ENCODE measurements at regions not wholly inside any gene's neighbourhood (a gene's known extent, or its start where the extent isn't known, plus 50 kb on each side); places are given as distances from the start of the nearest gene placed in this dataset.

DNA sequence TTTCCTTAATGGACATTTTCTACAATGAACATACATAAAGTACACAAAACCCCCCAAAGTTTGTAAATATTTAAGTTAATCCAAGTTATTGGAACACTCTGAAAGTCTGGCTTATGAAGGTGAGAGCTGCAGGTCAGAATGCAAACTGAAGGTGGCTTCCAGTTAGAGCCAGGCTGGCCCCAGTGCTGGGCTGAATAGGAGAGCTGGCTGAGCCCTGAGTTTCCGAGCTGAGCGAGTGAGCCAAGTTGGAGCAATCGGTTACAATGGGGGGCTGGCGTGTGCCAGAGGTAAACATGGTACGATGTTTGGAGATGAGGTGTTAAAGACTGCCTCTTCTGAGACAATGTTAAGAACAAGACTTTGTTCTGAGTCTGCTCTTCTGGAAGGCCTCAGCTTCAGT is 230.8 kb upstream of the MCTP2 start:
- Histone ChIP-seq H3K4me2 (ENCODE audit: low read length) (no peak overlapping the region), H4K91ac (ENCODE audit: low read depth, low read length) (no peak overlapping the region), H2BK12ac (ENCODE audit: low read length) (no peak overlapping the region), H2BK120ac (ENCODE audit: insufficient read depth, low read length, poor library complexity) (no peak overlapping the region), H3K4ac (ENCODE audit: low read depth, low read length) (no peak overlapping the region), H3K27ac (ENCODE audit: low read depth, low read length) (no peak overlapping the region), H3K36me3 (ENCODE audit: control insufficient read depth in 1 of 2, insufficient read depth in 2 of 2, low read length in 2 of 2) (no peaks in the 10 kb centered on the region), H2AK5ac (ENCODE audit: low read length) (no peak overlapping the region), H3K4me1 (ENCODE audit: control insufficient read depth in 1 of 2, insufficient read depth in 2 of 2, low read length in 2 of 2) (no peaks in the 10 kb centered on the region), H3K9me3 (ENCODE audit: insufficient read depth, low read depth, low read length) (no peaks in the 10 kb centered on the region), H2BK5ac (ENCODE audit: low read depth, low read length, poor library complexity) (no peak overlapping the region), H3K4me3 (ENCODE audit: low read depth, low read length) (no peak overlapping the region), H3K14ac (ENCODE audit: low read length) (no peak overlapping the region), H3K79me2 (ENCODE audit: control insufficient read depth, insufficient read depth, low read length, poor library complexity) (no peaks in the 10 kb centered on the region), H2AFZ (ENCODE audit: insufficient read depth, low read length, poor library complexity) (no peak overlapping the region), H3K27me3 (ENCODE audit: insufficient read depth, low read length) (no peaks in the 10 kb centered on the region), H3K9ac (ENCODE audit: low read length) (no peak overlapping the region), H3K23ac (ENCODE audit: low read length) (no peak overlapping the region), H3K79me1 (ENCODE audit: low read length) (no peaks in the 10 kb centered on the region), H4K8ac (ENCODE audit: low read depth, low read length) (no peak overlapping the region), H3K18ac (ENCODE audit: low read length) (no peak overlapping the region), H4K12ac (ENCODE audit: low read depth, low read length) (no peak overlapping the region)
- WGBS (ENCODE audit: extremely low coverage, insufficient coverage, insufficient read length), result no CpG with 5 or more reads among the region's 5 CpGs
- no peak for DNase-seq

DNA sequence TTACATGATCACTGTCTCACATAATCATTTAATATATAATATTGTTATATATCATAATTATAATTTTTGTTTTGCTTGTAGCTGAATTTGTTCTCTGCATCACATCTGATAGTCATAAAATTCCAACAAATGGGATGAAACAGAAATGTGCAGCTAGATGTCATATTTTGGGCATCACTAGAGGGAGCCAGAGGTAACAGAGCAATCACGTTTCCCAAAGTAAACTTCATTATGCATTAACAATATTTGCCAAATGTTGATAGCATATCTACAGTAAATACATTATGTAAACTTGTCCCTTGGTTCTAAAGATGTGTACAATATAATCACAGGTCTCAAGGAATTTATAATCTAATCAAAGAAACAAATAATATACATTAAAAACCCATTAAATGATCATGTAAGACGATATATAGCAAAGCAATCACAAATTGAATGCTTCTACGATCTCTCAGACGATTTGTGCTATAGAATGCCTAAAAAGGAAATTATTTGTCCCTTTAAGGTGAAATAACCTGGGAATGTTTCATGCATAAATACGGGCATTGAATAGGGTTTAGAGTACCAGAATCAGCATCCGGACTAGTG is 234.2 kb upstream of the MCTP2 start:
- Histone ChIP-seq H3K79me2 (ENCODE audit: control insufficient read depth, insufficient read depth, low read length, poor library complexity) (no peaks in the 10 kb centered on the region), H3K4me3 (ENCODE audit: low read depth, low read length) (no peak overlapping the region), H2AK5ac (ENCODE audit: low read length) (no peak overlapping the region), H2AFZ (ENCODE audit: insufficient read depth, low read length, poor library complexity) (no peak overlapping the region), H4K12ac (ENCODE audit: low read depth, low read length) (no peak overlapping the region), H3K79me1 (ENCODE audit: low read length) (no peaks in the 10 kb centered on the region), H3K23ac (ENCODE audit: low read length) (no peak overlapping the region), H4K91ac (ENCODE audit: low read depth, low read length) (no peak overlapping the region), H3K9me3 (ENCODE audit: insufficient read depth, low read depth, low read length) (no peaks in the 10 kb centered on the region), H2BK120ac (ENCODE audit: insufficient read depth, low read length, poor library complexity) (no peak overlapping the region), H2BK5ac (ENCODE audit: low read depth, low read length, poor library complexity) (no peak overlapping the region), H3K14ac (ENCODE audit: low read length) (no peak overlapping the region), H3K9ac (ENCODE audit: low read length) (no peak overlapping the region), H3K27ac (ENCODE audit: low read depth, low read length) (no peak overlapping the region), H3K27me3 (ENCODE audit: insufficient read depth, low read length) (no peaks in the 10 kb centered on the region), H3K18ac (ENCODE audit: low read length) (no peak overlapping the region), H3K36me3 (ENCODE audit: control insufficient read depth in 1 of 2, insufficient read depth in 2 of 2, low read length in 2 of 2) (no peaks in the 10 kb centered on the region), H3K4me2 (ENCODE audit: low read length) (no peak overlapping the region), H3K4me1 (ENCODE audit: control insufficient read depth in 1 of 2, insufficient read depth in 2 of 2, low read length in 2 of 2) (no peaks in the 10 kb centered on the region), H2BK12ac (ENCODE audit: low read length) (no peak overlapping the region), H4K8ac (ENCODE audit: low read depth, low read length) (no peak overlapping the region), H3K4ac (ENCODE audit: low read depth, low read length) (no peak overlapping the region)
- DNase-seq, result peak; percentile 10 to 73
- no CpG with 5 or more reads among the region's 6 CpGs for WGBS (ENCODE audit: extremely low coverage, insufficient coverage, insufficient read length)

GRCh38 chr15:93989440-93989998 is 241.8 kb upstream of the MCTP2 start:
- H3K14ac ChIP-seq (ENCODE audit: low read length), result no peak overlapping the region
- H3K27me3 ChIP-seq (ENCODE audit: insufficient read depth, low read length), result no peaks in the 10 kb centered on the region
- H4K91ac ChIP-seq (ENCODE audit: low read depth, low read length), result no peak overlapping the region
- H3K23ac ChIP-seq (ENCODE audit: low read length), result no peak overlapping the region
- no peak overlapping the region for H2BK12ac ChIP-seq (ENCODE audit: low read length)
- no peaks in the 10 kb centered on the region for H3K9me3 ChIP-seq (ENCODE audit: insufficient read depth, low read depth, low read length)
- H3K4me1 ChIP-seq (ENCODE audit: control insufficient read depth in 1 of 2, insufficient read depth in 2 of 2, low read length in 2 of 2), result no peaks in the 10 kb centered on the region
- no peak overlapping the region for H3K4me3 ChIP-seq (ENCODE audit: low read depth, low read length)
- H4K12ac ChIP-seq (ENCODE audit: low read depth, low read length), result no peak overlapping the region
- no peak overlapping the region for H3K18ac ChIP-seq (ENCODE audit: low read length)
- no peak overlapping the region for H2BK5ac ChIP-seq (ENCODE audit: low read depth, low read length, poor library complexity)
- DNase-seq, result no peak
- H3K4ac ChIP-seq (ENCODE audit: low read depth, low read length), result no peak overlapping the region
- H3K27ac ChIP-seq (ENCODE audit: low read depth, low read length), result no peak overlapping the region
- H3K9ac ChIP-seq (ENCODE audit: low read length), result no peak overlapping the region
- H2AFZ ChIP-seq (ENCODE audit: insufficient read depth, low read length, poor library complexity), result no peak overlapping the region
- H4K8ac ChIP-seq (ENCODE audit: low read depth, low read length), result no peak overlapping the region
- H3K4me2 ChIP-seq (ENCODE audit: low read length), result no peak overlapping the region
- H3K79me1 ChIP-seq (ENCODE audit: low read length), result no peaks in the 10 kb centered on the region
- no peaks in the 10 kb centered on the region for H3K36me3 ChIP-seq (ENCODE audit: control insufficient read depth in 1 of 2, insufficient read depth in 2 of 2, low read length in 2 of 2)
- no peak overlapping the region for H2BK120ac ChIP-seq (ENCODE audit: insufficient read depth, low read length, poor library complexity)
- no peak overlapping the region for H2AK5ac ChIP-seq (ENCODE audit: low read length)
- no peaks in the 10 kb centered on the region for H3K79me2 ChIP-seq (ENCODE audit: control insufficient read depth, insufficient read depth, low read length, poor library complexity)
- no CpG with 5 or more reads among the region's 4 CpGs for WGBS (ENCODE audit: extremely low coverage, insufficient coverage, insufficient read length)

GRCh38 chr15:93987068-93987467 is 244.3 kb upstream of the MCTP2 start:
- Histone ChIP-seq H3K4me2 (ENCODE audit: low read length) (no peak overlapping the region), H3K79me1 (ENCODE audit: low read length) (no peaks in the 10 kb centered on the region), H3K4ac (ENCODE audit: low read depth, low read length) (no peak overlapping the region), H3K4me3 (ENCODE audit: low read depth, low read length) (no peak overlapping the region), H4K12ac (ENCODE audit: low read depth, low read length) (no peak overlapping the region), H2BK120ac (ENCODE audit: insufficient read depth, low read length, poor library complexity) (no peak overlapping the region), H2AK5ac (ENCODE audit: low read length) (no peak overlapping the region), H3K18ac (ENCODE audit: low read length) (no peak overlapping the region), H2AFZ (ENCODE audit: insufficient read depth, low read length, poor library complexity) (no peak overlapping the region), H3K14ac (ENCODE audit: low read length) (no peak overlapping the region), H2BK12ac (ENCODE audit: low read length) (no peak overlapping the region), H3K9ac (ENCODE audit: low read length) (no peak overlapping the region), H4K8ac (ENCODE audit: low read depth, low read length) (no peak overlapping the region), H3K36me3 (ENCODE audit: control insufficient read depth in 1 of 2, insufficient read depth in 2 of 2, low read length in 2 of 2) (no peaks in the 10 kb centered on the region), H4K91ac (ENCODE audit: low read depth, low read length) (no peak overlapping the region), H2BK5ac (ENCODE audit: low read depth, low read length, poor library complexity) (no peak overlapping the region), H3K23ac (ENCODE audit: low read length) (no peak overlapping the region), H3K9me3 (ENCODE audit: insufficient read depth, low read depth, low read length) (no peaks in the 10 kb centered on the region), H3K4me1 (ENCODE audit: control insufficient read depth in 1 of 2, insufficient read depth in 2 of 2, low read length in 2 of 2) (no peaks in the 10 kb centered on the region), H3K79me2 (ENCODE audit: control insufficient read depth, insufficient read depth, low read length, poor library complexity) (no peaks in the 10 kb centered on the region), H3K27ac (ENCODE audit: low read depth, low read length) (no peak overlapping the region), H3K27me3 (ENCODE audit: insufficient read depth, low read length) (no peaks in the 10 kb centered on the region)
- DNase-seq, result no peak
- no CpG with 5 or more reads among the region's 5 CpGs for WGBS (ENCODE audit: extremely low coverage, insufficient coverage, insufficient read length)

Measured in trophoblast cell (in vitro differentiated cells and primary cell).